ENCODE measurements at regions not wholly inside any gene's neighbourhood (a gene's known extent, or its start where the extent isn't known, plus 50 kb on each side); places are given as distances from the start of the nearest gene placed in this dataset.

DNA sequence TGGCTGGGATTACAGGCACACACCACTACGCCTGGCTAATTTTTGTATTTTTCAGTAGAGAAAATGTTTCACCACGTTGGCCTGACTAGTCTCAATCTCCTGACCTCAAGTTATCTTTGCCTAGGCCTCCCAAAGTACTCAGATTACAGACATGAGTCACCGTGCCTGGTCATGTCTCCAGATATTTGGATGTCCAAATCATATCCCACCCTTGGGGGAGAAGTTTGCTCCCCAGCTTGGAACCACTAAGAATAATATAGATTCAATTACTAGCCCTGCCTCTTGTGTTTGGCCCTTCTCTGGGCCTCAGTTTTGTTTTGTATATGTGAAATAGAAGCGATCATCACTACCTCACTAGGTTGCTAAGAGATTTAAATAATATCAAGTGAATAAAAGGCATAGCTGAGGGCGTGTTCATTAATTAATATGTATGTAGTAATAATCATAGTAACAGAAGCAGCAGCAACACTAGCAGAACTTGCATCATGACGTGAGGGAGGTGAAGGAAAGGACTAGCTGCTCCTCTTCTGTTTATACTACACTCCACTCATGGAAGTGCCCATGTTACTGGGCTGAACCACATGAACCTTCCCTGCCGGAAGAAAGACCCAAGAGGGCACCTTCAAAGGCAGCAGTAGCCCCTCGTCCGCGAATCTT, 253.6 kb upstream of the XYLT1 start:
- DNase-seq: no peak

- no peak for DNase-seq
These were observed 252.9 kb upstream of the XYLT1 start for GRCh38 chr16:17723531-17724134.

GRCh38 chr16:17718495-17718894, 247.7 kb upstream of the XYLT1 start:
- DNase-seq: no peak

DNA sequence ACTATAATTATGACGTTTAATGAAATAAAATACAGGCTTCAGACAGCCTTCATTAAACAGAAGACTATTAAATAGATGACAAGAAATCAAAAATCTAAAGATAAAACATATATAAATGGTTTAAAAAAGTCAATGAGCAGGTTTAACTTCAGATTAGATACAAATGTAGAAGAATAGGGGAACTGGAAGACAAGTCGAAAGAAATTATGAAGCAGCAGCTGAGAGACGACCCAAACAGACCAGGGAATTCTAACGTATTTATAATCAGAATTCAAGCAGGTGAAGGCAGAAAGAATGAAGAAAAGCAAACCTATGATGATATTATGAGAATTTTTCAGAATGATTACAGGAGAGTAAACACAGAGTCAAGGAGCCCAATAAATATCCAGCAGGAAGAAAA, 235.1 kb upstream of the XYLT1 start:
- no peak for DNase-seq

DNA sequence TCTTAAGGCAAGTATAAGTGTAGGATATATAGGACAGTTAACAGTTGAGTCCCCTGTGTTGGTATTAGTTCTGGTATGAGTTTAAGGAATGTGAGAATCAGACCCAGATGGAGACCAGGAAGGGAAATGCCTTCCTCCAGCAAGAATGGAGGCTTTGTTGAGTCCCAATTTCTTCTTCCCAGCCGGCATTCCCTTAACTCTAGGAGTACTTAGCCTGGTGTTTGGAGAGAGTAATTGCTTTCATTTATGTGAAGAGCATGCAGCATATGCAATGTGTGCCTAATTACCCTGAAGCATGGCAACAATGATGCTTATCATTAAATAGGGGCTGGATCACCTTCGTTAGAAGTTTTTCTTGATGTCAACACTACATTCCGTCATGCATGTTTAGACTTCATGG, 225.9 kb upstream of the XYLT1 start:
- DNase-seq: no peak

DNA sequence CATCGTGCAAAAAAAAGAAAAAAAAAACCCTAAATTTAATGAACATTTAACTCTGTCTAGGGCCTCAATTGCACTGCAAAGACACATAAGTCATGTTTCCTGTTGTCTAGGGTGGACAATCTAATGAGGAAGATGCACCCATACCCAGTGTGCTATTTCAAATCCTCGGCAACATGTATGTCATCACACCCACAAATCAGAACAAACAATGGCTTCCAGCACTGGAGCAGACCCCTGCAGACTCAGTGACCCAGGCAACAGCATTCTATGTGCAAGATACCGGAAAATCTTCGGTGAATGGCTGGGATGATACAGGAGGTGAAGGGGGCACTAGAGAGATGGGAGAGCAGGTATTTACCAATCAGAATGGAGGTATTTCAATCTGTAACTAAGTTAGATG, 221.7 kb upstream of the XYLT1 start:
- DNase-seq: no peak

- no peak for DNase-seq
These were observed 221.1 kb upstream of the XYLT1 start for GRCh38 chr16:17691899-17692176.

DNA sequence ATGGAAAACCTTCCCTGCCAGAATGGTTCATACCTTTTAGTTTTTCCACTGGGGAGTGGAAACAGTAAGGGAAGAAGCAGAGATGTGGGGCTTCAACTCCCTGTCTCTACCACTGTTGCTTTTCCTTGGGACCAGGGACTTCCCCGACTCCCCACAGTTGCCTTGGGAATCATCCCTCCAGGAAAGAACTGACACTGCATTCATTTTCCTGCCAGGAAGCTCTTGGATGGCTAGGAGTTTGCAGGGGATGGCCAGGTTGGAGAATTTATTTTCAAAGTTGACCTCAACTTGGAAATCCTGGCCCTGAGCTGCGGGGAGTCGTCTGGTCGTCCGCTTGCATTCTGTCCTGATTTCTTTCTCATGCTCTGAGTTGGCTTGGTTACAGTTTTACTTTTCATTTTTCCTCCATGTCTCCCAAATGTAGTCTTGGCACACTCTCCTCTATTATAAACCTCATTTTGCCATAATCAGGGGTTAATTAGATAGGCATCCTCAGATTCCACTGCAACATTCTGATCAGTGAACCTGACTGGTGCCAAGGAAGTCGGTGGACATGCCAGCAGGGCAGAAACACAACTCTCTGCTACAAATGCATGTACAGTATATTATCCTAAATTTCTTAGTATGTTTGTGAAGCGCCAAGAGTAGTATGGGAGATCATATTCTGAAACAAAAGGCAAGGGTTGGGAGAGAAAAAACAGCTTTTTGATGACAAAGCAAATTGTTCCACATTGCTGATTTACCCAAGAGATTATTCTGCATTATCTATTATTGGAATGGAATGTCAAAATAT, 220.5 kb upstream of the XYLT1 start:
- DNase-seq: no peak

DNA sequence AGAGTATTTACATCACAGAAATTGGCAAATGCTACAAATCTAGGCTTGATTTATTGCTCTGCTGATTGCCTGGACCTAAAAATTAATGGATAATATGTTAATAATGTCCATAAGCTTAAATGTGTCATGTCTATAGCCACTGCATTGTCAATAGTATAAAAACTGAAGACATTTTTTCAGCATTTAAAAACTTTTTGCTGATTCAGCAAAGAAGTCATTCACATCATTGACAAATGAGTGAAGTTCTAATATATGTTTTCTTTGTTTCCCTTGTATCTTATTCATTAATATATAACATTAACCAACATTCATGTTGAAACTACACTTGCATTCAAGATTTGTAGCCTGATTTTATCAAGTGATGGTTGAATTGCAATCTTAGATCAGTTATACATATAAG, 214.7 kb upstream of the XYLT1 start:
- DNase-seq: no peak

- DNase-seq: no peak
These were observed 212.5 kb upstream of the XYLT1 start for GRCh38 chr16:17683281-17683680.

- no peak for DNase-seq
These were observed 205.4 kb upstream of the XYLT1 start for GRCh38 chr16:17676171-17676570.

- no peak for DNase-seq
These were observed 197.6 kb upstream of the XYLT1 start for GRCh38 chr16:17668386-17668785.

DNA sequence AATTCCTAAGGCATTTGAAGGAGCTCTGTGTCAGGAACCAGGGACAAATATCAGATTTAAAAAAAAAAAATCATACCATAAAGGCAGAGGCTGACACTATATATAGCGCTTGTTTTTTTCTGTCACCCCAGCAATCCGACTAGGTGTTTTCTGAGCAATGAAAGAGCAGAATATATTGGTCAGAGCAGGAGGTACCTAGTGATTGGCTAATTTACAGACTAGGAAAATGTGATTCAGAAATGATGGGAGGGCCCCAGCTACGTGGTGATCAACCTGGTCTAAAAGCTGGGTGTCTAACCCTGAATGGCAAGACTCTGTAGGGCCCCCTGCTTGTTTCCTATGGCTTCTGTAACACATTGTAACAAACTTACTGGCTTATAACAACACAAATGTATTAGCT, 195.5 kb upstream of the XYLT1 start:
- no peak for DNase-seq

- DNase-seq: no peak
These were observed 188.1 kb upstream of the XYLT1 start for GRCh38 chr16:17658881-17659280.

- no peak for DNase-seq
These were observed 186.3 kb upstream of the XYLT1 start for GRCh38 chr16:17657045-17657444.

DNA sequence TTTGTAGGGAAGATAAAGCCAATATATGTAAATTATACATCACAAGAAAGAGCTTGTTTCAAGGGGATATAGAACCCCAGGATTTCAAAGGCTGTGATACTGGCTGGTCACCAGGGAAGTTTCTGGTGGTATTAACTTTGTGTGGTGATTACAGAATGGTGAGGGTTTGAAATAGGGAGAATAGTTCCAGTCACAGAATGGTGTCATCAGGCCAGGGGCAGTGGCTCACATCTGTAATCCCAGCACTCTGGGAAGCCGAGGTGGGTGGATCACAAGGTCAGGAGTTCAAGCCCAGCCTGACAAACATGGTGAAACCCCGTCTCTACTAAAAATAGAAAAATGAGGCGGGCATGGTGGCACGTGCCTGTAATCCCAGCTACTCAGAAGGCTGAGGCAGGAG, 183.8 kb upstream of the XYLT1 start:
- no peak for DNase-seq

GRCh38 chr16:17654142-17654541, 183.4 kb upstream of the XYLT1 start:
- DNase-seq: no peak

DNA sequence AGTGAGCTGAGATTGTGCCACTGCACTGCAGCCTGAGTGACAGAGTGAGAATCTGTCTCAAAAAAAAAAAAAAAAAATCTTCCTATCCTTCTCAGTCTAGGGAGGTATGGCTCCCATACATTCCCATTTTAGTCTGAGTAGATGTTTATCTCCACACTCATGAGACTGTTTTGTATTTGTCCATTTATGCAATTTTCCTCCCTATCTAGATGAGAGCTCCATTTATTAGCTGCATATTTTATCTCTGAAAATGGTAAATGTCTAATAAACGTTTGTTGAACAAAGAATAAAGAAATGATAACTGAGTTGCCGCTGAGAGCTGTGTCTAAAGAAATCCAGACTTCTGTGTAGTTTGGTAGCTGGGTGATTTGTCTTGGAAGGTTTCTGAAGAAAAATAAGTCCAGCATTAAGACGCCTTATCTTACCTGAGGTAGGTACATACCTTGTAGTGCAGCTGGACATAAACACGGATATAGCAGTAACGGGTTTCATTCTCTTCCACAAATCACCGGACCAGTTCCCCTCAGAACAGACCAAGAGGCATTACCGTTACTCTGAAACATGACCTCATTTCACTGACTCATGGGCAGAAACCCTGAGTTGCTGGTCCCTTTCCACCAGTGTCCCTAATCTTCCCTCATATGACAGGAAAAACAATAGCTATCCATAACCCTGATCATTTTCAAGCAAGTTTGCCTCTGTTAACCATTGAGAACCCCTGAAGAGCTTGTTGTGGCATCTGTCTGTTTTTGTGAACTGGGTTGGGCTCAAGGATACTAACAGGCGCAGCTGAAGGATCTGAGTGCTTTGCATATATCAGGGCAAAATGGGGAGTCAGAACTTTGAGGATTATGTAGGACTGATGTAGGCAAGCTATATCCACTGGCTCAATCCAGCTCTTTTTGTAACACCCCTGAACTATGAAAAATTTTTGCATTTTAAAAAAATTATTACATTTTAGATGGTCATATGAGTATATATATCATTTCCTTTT, 177.4 kb upstream of the XYLT1 start:
- DNase-seq: no peak

DNA sequence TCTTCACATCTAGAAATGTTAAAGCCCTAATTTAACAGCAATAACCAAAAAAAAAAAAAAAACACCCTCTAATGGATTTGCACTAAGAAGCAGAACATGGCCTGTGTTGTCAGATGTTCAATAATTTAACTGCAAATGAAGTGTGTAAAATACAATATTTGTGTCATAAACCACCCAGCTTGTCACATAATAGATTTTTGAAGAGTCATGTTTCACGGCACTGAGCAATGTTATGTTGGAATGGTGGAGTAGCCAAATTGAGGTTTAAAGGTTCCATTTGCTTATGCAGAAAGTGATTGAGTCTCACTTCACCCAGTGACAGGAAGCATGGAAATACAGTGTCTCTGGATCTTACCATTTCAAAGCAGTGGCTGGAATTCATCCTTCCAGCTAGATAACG, 173.2 kb upstream of the XYLT1 start:
- no peak for DNase-seq

- DNase-seq: no peak
These were observed 171.2 kb upstream of the XYLT1 start for GRCh38 chr16:17641990-17642389.

DNA sequence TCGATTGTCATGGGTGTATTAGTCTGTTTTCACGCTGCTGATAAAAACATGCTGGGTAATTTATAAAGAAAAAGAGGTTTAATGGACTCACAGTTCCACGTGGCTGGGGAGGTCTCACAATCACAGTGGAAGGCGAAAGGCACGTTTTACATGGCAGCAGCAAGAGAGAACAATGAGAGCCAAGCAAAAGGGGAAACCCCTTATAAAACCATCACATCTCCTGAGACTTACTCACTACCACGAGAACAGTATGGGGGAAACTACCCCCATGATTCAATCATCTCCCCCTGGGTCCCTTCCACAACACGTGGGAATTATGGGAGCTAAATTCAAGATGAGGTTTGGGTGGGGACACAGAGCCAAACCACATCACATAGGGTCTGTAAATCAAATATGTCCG, 167.4 kb upstream of the XYLT1 start:
- no peak for DNase-seq

- DNase-seq: no peak
These were observed 164.4 kb upstream of the XYLT1 start for GRCh38 chr16:17635183-17635582.

DNA sequence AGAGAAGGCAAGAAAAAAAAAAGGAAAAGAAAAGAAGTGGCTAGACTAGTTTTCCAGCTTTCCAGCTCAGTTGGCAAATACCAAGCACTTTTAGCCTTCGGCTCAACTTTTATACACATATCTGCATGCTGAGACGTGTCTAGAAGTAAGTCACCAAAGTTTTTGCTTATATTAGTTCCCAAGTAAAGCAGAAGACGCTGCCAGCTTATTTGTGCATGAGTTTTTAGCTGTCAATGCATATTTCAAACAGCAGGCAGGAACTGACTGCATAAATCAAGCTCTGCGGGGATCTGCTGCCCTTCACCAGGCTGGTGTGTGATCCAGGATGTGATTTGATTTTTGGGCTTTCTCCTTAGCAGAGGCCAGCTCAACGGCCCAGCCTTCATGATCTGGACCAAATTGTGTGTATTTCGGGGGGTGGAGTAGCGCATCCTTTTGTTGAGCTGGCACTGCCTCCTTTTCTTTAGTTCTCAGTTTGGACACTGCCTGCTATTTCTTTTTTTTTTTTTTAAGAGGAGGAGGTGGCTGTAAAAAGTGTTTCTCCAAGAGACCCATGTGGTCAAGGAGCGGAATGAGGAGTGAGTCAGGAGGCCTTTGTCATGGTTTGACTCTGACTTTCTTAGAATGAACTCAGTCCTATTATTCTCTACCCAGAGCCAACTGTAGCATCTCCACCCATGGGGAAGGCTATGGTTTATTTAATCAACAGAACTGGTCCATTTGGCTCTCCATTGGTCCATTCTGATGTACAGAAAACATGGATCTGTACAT, 162.6 kb upstream of the XYLT1 start:
- DNase-seq: no peak

Measured in activated CD4-positive, alpha-beta T cell treated with anti-CD3 and anti-CD28 coated beads, Interleukin-2, amount 50 U/mL, for 1 hour (primary cell).